ENCODE measurements at regions not wholly inside any gene's neighbourhood (a gene's known extent, or its start where the extent isn't known, plus 50 kb on each side); places are given as distances from the start of the nearest gene placed in this dataset.

DNA sequence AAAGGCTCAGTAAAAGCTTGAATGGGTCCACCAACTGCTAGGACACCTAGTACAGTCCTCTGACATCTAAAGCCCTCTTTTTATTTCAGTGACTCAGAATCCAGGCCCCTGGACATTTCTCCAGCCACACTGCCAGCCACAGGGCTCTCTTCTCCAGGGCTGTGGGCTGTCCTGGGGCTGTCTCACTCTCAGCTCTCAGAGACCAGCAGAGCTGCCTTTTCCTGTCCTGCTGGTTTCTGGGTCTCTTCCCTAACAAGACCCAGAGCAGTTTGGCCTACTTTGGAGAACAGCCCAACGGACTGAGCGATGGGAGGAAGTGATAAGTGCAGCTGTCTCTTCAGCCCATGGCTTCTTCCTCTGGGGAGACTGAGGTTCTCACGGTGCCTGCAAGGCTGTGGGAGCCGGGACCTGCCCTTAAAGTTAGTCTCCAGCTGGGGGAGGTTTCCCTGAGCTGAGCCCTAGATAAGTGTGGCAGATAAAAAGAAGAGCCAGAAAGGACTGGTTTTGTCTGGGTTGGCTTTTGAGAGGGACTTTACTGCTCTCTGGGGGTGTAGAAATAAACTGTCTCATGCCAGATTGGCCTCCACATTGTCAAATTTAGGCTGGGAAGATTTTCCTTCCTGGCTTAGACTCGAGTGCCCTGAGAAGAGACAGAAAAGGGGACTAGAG, 979.8 kb downstream of the VRK1 start:
- no peak overlapping the region for H3K14ac ChIP-seq (replicated peaks; ENCODE audit: low read depth, low read length)

More for the DNA sequence above, 979.8 kb downstream of the VRK1 start:
- Histone ChIP-seq H4K8ac (ENCODE audit: low read depth in 2 of 2, low read length in 2 of 2) (no peak overlapping the region), H2AK9ac (replicated peaks; ENCODE audit: low read depth, low read length, poor library complexity) (no peak overlapping the region), H3K9ac (ENCODE audit: low read depth, low read length) (no peak overlapping the region), H4K20me1 (ENCODE audit: insufficient read depth, low read length) (no peaks in the 10 kb centered on the region), H3K4me2 (ENCODE audit: low read depth, low read length) (no peak overlapping the region), H2BK20ac (ENCODE audit: low read depth, low read length) (no peak overlapping the region), H3K4me1 (ENCODE audit: control insufficient read depth, insufficient read depth, low read length) (no peaks in the 10 kb centered on the region), H3K27me3 (ENCODE audit: control insufficient read depth, insufficient read depth, low read length) (no peaks in the 10 kb centered on the region), H2BK5ac (ENCODE audit: low read depth, low read length, poor library complexity, severe bottlenecking) (no peak overlapping the region), H3K4me3 (ENCODE audit: insufficient read depth, low read depth, low read length) (no peak overlapping the region), H4K5ac (ENCODE audit: low read depth, low read length) (no peak overlapping the region), H3K18ac (ENCODE audit: low read depth, low read length) (no peak overlapping the region), H3K56ac (ENCODE audit: extremely low read depth, insufficient read depth, low read length) (no peak overlapping the region), H3K36me3 (ENCODE audit: control insufficient read depth, insufficient read depth, low read length) (no peaks in the 10 kb centered on the region), H3K9me1 (ENCODE audit: insufficient read depth, low read length) (no peaks in the 10 kb centered on the region), H3K9me3 (ENCODE audit: control insufficient read depth, insufficient read depth, low read length) (peaks cover 36% of the 10 kb centered on the region), H4K91ac (ENCODE audit: insufficient read depth, low read depth, low read length) (no peak overlapping the region), H2BK15ac (ENCODE audit: low read depth, low read length) (no peak overlapping the region), H2AFZ (replicated peaks; ENCODE audit: low read length, poor library complexity) (no peak overlapping the region), H3K4ac (ENCODE audit: low read depth, low read length) (no peak overlapping the region), H3K79me1 (ENCODE audit: low read depth in 1 of 2, low read length in 2 of 2) (no peaks in the 10 kb centered on the region), H2BK120ac (ENCODE audit: low read depth, low read length) (no peak overlapping the region), H3K27ac (ENCODE audit: insufficient read depth, low read length) (no peak overlapping the region), H3K23ac (ENCODE audit: low read depth, low read length) (no peak overlapping the region), H2AK5ac (ENCODE audit: low read depth, low read length) (no peak overlapping the region)
- no peak for DNase-seq
- ChIA-PET POLR2A (ENCODE audit: unreplicated experiment) (no interaction called here), CTCF (no interaction called here)
- WGBS, 2 experiments (ENCODE audit: extremely low coverage in 2 of 2, insufficient read length in 1 of 2), result no CpG with 5 or more reads among the region's 5 CpGs
- TF ChIP-seq, protein P1, sequence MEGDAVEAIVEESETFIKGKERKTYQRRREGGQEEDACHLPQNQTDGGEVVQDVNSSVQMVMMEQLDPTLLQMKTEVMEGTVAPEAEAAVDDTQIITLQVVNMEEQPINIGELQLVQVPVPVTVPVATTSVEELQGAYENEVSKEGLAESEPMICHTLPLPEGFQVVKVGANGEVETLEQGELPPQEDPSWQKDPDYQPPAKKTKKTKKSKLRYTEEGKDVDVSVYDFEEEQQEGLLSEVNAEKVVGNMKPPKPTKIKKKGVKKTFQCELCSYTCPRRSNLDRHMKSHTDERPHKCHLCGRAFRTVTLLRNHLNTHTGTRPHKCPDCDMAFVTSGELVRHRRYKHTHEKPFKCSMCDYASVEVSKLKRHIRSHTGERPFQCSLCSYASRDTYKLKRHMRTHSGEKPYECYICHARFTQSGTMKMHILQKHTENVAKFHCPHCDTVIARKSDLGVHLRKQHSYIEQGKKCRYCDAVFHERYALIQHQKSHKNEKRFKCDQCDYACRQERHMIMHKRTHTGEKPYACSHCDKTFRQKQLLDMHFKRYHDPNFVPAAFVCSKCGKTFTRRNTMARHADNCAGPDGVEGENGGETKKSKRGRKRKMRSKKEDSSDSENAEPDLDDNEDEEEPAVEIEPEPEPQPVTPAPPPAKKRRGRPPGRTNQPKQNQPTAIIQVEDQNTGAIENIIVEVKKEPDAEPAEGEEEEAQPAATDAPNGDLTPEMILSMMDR (conservative IDR thresholded peaks at IDR 0.05; ENCODE audit: low read depth, low read length), result no peak
- intact Hi-C loops (cut with micrococcal nuclease) (no loop called here), in situ Hi-C loops (cut with MboI; ENCODE audit: low sequenced_read_pairs) (no loop called here), dilution Hi-C loops (cut with HindIII; ENCODE audit: low sequenced_read_pairs, unreplicated experiment) (no loop called here)
- no peak for ATAC-seq (ENCODE audit: low read depth)
- no TSS peak for BruUV-seq (replicated peaks)

Data from IMR-90 (cell line).